ENCODE measurements at regions not wholly inside any gene's neighbourhood (a gene's known extent, or its start where the extent isn't known, plus 50 kb on each side); places are given as distances from the start of the nearest gene placed in this dataset.
"Not testable (repeated sequence)": the region's sequence is repeated elsewhere in the genome, so short reads cannot be mapped to it uniquely, and the experiment has no call there.

DNA sequence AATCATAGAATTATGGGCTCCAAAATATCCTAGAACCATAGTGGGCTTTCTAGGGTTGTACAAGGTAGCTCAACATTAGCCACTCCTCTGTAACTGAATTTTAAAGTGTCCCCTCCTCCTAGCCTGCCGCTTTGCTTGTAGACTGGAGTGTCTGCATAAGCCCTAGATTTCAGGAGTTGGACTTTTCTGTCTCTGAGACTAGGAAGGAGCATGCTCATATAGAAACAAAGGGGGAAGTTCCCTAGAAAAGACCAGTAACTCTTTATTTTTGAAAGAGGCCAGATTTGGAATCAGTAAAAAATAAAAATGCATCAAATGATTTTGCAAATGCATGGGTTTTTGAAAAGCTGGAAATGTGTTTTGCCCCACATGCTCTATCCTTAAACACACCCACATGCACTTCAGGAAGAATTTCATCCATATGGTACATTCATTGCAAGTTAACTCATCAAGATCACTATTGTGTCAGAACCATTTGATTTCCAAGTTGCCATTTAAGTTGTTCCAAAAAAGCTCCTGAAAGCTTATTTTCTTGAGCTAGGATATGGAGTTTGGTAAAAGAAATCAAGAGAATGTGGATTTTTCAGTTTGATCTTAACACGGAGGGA is 121.0 kb upstream of the NR3C1 start:
- TF ChIP-seq, protein P1, sequence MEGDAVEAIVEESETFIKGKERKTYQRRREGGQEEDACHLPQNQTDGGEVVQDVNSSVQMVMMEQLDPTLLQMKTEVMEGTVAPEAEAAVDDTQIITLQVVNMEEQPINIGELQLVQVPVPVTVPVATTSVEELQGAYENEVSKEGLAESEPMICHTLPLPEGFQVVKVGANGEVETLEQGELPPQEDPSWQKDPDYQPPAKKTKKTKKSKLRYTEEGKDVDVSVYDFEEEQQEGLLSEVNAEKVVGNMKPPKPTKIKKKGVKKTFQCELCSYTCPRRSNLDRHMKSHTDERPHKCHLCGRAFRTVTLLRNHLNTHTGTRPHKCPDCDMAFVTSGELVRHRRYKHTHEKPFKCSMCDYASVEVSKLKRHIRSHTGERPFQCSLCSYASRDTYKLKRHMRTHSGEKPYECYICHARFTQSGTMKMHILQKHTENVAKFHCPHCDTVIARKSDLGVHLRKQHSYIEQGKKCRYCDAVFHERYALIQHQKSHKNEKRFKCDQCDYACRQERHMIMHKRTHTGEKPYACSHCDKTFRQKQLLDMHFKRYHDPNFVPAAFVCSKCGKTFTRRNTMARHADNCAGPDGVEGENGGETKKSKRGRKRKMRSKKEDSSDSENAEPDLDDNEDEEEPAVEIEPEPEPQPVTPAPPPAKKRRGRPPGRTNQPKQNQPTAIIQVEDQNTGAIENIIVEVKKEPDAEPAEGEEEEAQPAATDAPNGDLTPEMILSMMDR (IDR thresholded peaks at IDR 0.05) = no peak
- Histone ChIP-seq H3K27ac (no peak overlapping the region), H3K4me1 (no peaks in the 10 kb centered on the region), H3K9ac (ENCODE audit: low read depth in 2 of 2, low read length in 2 of 2) (no peak overlapping the region), H3K4me3 (no peak overlapping the region), H3K27me3 (no peaks in the 10 kb centered on the region), H3K9me3 (no peaks in the 10 kb centered on the region), H3K36me3 (no peaks in the 10 kb centered on the region)
- DNase-seq = no peak
- intact Hi-C loops (cut with DNase I) = no loop called here

DNA sequence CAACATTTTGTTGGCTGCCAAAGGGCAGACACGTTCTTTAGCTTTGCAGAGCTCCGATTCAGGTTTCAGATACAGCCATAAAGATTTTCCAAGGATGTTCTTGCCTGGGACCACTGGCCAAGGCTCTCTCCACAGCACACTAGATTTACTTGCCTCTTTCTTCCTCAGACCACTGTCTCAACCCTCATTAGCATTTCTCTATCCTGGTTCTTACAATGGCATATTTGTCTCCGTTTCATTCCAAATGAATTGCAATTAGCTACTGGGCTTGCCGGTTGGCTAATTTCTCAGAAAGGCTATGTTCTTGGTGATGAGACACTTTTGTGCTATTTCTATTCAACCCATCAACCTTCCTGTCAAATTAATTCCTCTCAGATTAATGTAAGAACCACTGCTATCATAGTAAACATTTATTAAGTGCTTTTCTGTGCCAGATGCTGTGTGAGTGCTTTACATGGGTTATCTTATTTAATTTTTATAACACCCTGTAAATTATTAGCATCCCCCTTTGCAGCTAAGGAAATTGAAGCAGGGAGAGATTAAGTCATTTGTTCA is 118.4 kb upstream of the NR3C1 start:
- TF ChIP-seq, protein P1 (IDR thresholded peaks at IDR 0.05) = no peak
- H3K36me3 ChIP-seq = no peaks in the 10 kb centered on the region
- H3K27ac ChIP-seq = no peak overlapping the region
- no peak overlapping the region for H3K9ac ChIP-seq (ENCODE audit: low read depth in 2 of 2, low read length in 2 of 2)
- DNase-seq = no peak
- no peak overlapping the region for H3K4me3 ChIP-seq
- no peaks in the 10 kb centered on the region for H3K9me3 ChIP-seq
- intact Hi-C loops (cut with DNase I) = no loop called here
- H3K27me3 ChIP-seq = no peaks in the 10 kb centered on the region
- no peaks in the 10 kb centered on the region for H3K4me1 ChIP-seq

DNA sequence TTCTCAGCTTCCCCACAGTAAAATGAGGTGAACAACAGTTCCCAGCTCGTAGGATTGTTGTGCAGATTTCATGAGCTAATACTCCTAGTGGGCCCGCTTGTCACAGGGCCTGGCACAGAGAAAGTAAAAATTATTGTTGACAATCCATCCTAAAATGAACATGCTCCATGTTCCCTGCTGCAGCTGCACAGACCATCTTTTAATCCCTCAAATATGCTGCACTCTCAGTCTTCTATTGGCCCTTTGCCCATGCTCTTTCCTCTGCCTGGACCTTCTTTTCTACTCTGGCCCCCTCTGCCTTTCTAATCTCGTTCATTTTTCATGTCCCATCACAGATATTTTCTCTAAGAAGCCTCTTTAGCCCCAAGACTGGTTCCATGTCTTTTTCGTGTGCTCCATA is 117.7 kb upstream of the NR3C1 start:
- TF ChIP-seq, protein P1 (IDR thresholded peaks at IDR 0.05) = no peak
- Histone ChIP-seq H3K27me3 (no peaks in the 10 kb centered on the region), H3K27ac (no peak overlapping the region), H3K4me1 (no peaks in the 10 kb centered on the region), H3K36me3 (no peaks in the 10 kb centered on the region), H3K9me3 (no peaks in the 10 kb centered on the region), H3K9ac (ENCODE audit: low read depth in 2 of 2, low read length in 2 of 2) (no peak overlapping the region), H3K4me3 (no peak overlapping the region)
- no peak for DNase-seq
- intact Hi-C loops (cut with DNase I) = no loop called here

DNA sequence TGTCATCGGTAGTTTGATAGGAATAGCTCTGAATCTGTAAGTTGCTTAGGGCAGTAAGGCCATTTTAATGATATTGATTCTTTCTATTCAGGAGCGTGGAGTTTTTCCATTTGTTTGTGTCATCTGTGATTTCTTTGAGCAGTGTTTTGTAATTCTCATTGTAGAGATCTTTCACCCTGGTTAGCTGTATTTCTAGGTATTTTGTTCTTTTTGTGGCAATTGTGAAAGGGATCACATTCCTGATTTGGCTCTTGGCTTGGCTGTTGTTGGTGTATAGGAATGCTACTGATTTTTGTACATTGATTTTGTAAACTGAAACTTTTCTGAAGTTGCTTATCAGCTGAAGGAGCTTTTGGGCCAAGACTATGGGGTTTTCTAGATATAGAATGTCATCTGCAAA is 115.7 kb upstream of the NR3C1 start:
- intact Hi-C loops (cut with DNase I); H3K4me1 ChIP-seq; H3K36me3 ChIP-seq; H3K27me3 ChIP-seq; H3K27ac ChIP-seq; DNase-seq; H3K9ac ChIP-seq (ENCODE audit: low read depth in 2 of 2, low read length in 2 of 2); H3K9me3 ChIP-seq; H3K4me3 ChIP-seq: not testable (repeated sequence)

DNA sequence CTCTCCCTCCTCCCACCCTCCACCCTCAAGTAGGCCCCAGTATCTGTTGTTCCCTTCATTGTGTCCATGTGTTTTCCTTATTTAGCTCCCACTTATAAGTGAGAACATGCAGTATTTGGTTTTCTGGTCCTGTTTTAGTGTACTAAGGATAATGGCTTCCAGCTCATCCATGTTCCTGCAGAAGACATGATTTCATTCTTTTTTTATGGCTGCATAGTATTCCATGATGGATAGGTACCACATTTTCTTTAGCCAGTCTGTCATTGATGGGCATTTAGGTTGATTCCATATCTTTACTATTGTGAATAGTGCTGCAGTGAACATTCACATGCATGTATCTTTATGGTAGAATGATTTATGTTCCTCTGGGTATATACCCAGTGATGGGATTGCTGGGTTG is 114.3 kb upstream of the NR3C1 start:
- H3K4me3 ChIP-seq; intact Hi-C loops (cut with DNase I); H3K27me3 ChIP-seq; H3K27ac ChIP-seq; H3K9ac ChIP-seq (ENCODE audit: low read depth in 2 of 2, low read length in 2 of 2); H3K4me1 ChIP-seq; H3K36me3 ChIP-seq; H3K9me3 ChIP-seq; DNase-seq: not testable (repeated sequence)

DNA sequence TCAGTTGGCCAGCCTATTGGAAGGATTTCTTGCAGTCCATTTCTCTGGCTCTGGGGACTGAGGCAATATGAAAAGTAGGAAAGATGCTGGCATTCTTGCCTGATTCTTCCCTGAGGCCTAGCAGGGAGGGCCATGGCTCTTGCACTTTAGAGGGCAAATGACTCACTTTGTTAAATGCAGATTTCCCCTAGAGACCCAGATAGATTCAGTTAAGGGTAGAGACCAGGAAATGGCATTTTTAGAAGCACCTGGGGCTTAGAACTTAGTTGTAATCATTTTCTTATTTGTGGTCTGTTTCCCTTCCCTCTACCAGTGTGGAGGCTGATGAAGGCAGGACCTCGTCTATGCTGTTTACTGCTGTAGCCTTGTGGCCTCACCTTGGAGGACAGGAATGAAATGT is 112.8 kb upstream of the NR3C1 start:
- H3K4me3 ChIP-seq = no peak overlapping the region
- no peaks in the 10 kb centered on the region for H3K9me3 ChIP-seq
- no peak overlapping the region for H3K27ac ChIP-seq
- H3K9ac ChIP-seq (ENCODE audit: low read depth in 2 of 2, low read length in 2 of 2) = no peak overlapping the region
- no peak for DNase-seq
- no peaks in the 10 kb centered on the region for H3K36me3 ChIP-seq
- intact Hi-C loops (cut with DNase I) = no loop called here
- H3K4me1 ChIP-seq = no peaks in the 10 kb centered on the region
- TF ChIP-seq, protein P1 (IDR thresholded peaks at IDR 0.05) = no peak
- H3K27me3 ChIP-seq = no peaks in the 10 kb centered on the region

Data from colonic mucosa (tissue), 4 donors.